GM21447 (cell line): ENCODE measurements at regions not wholly inside any gene's neighbourhood (a gene's known extent, or its start where the extent isn't known, plus 50 kb on each side); places are given as distances from the start of the nearest gene placed in this dataset.

Experiments used
- ATAC-seq: cut with Tn5 transposase; IDR thresholded peaks from one replicate; pipeline ENCODE4 v1.9.1; 2021; ENCODE audit not compliant: unreplicated experiment

DNA sequence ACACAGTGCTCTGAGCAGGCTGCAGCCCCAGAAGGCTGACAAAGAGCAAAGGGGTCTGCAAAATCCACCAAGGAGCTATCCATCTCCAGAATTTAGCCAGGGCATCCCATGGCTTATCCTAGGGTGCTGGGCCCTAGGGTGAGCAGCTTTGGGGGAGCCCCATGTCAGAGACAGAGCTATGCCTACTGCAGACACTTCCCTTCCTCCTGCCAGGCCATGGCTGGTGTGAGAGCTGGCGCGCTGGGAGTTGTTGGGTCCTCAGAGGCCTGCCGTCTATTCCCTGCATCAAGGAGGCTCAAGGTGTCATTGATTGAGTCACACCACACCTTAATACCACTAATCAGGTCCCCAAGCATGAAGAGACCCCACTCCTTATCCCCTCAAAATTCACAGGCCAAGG is 85.3 kb upstream of the TP53I11 start:
- no peak for ATAC-seq

DNA sequence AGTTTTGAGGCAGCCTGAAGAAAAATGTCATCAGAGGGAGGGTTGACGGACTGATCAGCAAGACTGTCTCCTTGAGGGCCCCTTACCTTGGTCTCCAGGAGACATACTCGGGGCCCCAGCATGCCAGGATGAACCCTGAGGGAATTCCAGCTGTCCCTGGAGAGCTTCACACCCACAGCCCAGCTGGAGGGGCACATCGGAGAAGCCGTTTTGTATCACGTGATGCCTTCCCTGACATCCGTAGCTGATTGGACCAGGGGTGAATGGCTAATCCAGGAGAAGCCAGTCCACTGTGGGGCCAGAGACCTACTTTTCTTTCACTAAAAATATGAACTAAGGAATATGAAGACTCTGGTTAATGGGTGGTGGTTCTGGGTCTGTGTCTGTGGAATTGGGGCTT is 86.0 kb upstream of the TP53I11 start:
- ATAC-seq = no peak

DNA sequence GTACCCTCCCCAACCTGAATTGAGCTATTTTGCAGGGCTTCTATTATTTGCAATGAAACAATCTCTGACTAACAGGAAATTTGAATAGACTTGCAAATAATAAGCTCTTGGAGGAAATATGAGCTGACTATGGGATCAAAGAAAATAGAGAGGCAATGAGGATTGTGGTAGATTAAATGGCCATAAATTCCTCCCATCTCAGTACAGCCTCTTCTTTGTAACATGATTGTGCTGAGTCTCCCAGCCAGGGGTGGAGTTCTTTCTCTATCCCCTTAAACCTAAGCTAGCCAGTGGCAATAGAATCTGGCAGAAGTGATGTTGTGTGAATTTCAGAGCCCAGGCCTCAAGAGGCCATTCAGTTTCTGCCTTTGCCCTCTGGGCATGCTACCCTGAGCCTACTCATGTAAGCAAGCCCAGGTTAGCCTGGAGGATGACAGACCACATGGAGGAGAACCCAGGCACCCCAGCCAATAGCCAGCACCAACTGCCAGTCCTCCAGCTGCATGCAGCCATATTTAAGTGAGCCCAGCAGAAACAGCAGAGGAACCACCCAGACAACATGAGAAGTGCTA is 86.8 kb upstream of the TP53I11 start:
- ATAC-seq = no peak

DNA sequence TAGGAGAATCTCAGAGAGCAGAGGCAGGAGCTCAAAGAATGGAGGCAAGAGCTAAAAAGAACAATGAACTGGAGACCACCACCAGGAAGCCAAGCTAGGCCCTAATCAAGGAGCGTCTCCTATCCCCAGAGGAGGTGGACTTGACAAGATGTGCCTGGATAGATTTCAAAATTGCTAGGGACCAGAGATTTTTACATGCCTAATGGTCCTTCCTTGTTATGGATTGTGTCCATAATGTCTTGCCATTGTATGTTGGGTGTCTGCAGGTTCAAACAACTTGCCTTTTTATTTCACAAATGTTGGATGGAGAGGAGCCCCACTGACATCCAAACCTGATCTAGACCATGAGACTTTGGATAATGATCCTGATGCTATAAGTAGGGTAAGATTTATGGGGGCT is 88.2 kb upstream of the TP53I11 start:
- no peak for ATAC-seq

DNA sequence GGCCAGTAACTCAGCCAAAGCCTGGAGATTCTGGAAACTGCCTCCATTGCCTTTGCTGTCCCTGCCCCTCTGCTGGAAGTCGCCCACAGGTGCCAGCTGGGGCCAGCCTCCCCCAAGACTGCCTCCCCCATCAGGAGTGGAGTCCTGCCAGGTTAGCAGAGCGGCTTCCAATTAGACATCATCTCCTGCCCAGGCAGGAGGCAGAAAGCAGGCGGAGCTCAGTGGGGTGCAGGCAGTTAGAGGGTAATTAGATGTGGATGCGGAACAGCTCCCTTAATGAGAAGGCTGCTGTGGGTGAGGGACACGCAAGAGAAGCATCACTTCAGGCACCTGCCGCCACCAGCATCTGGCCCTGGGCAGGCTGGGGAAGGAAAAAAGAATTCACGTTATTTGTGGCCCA is 90.9 kb upstream of the TP53I11 start:
- no peak for ATAC-seq

DNA sequence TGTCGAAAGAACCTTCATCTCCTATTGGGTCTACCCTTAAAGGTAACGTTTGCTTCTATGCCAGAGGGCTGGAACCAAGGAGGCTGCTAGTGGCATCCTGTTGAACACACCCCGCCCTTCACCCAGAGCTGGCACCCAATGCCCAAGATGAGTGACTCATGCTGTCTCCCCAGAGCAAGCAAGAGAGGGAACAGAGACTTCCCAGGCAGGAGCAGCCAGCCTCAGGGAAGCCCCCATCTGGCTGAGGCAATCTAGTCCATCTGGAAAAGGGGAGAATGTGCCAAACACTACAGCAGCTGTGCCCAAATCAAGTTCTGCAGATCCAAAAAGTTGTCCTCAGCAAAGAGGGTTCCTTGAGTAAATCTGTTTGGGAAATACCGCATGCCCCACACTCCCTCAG is 91.9 kb upstream of the TP53I11 start:
- no peak for ATAC-seq

DNA sequence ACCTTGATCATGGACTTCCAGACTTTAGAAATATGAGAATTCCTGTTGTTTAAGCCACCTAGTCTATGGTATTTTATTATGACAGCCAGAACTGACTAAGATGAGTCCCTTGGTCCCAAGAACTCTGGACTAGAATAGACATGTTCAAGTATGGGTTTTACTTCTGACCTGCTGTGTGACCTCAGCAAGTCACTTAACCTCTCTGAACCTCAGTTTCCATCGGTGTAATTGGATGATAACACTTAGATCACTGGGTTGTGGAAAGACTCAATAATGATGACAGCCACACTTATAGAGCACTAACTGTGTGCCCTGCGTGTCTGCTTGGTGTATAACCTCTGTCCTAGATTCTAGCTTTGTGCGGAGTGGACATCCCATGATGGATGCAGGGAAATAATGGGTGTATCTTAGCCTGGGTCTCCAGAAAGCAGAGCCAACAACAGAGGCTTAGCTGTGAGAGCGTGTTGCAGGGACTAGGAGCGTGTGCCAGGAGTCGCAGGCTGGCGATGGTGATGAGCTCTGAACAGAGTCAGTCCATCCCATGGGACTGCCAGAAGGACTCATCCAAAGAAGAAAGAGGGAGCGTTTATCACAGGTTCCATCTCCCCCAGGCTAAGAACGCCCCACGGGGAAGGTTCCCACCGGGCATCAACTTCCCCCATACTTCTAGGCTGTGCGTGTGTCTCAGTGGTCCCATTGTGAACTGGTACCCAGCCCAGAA is 93.2 kb upstream of the TP53I11 start:
- ATAC-seq = no peak

DNA sequence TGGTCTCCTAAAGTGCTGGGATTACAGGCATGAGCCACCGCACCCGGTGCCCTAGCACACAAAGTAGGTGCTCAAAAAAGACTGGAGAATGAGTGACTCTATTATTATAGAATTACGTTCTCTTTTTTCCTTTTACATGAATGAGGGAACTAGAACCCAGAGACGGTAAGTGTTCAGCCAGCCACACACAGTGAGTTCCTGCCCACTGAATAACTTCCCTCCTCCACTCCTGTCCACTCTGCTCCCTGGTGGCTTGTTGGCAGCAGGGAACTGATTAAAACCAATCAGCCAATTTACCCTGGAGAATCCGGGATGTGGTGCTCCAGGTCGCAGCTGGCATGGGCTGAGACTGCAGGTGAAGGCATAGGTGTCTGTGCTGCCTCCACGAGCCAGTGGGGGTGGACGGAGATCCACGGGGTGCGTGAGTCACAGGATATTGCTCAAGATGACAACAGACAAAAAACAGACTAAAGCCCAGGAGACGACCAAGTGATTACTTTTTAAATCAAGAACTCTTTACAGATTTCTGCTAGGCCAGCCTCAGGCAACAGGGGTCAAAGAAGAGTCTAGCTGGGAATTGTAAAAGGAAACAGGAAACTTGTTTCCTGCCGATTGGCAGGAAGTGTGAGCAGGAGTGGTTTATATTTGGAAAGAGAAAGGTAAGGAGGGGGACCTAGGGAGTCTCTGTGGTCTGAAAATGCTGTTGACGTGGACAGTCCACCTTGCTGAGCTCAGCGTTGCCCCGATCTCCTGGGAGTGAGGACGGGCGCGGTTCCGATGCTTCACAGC is 95.2 kb upstream of the TP53I11 start:
- ATAC-seq = no peak

DNA sequence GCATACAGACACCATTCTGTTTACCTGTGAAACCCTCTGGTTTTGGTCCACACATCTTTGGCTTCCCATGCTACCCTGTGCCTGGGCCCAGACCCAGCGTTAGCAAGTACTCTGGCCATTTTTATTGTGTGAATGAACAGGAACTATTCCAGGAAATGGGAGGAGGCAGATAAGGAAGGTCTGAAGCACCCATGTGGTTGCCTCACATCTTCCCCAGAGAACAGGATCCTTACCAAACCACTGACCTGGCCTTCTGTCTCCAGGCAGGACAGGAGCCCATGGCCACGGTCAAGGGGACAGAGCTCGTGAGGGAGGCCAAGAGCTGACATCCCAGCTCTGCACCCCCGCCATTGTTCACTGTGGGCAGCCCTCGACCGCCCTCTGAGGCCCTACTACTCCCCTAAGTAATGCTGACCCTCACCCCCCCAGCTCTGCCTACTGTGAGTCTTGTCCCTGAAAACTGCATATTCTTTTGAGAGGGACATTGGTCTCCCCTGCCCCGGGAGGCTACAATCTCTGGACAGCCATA is 97.7 kb upstream of the TP53I11 start:
- no peak for ATAC-seq

DNA sequence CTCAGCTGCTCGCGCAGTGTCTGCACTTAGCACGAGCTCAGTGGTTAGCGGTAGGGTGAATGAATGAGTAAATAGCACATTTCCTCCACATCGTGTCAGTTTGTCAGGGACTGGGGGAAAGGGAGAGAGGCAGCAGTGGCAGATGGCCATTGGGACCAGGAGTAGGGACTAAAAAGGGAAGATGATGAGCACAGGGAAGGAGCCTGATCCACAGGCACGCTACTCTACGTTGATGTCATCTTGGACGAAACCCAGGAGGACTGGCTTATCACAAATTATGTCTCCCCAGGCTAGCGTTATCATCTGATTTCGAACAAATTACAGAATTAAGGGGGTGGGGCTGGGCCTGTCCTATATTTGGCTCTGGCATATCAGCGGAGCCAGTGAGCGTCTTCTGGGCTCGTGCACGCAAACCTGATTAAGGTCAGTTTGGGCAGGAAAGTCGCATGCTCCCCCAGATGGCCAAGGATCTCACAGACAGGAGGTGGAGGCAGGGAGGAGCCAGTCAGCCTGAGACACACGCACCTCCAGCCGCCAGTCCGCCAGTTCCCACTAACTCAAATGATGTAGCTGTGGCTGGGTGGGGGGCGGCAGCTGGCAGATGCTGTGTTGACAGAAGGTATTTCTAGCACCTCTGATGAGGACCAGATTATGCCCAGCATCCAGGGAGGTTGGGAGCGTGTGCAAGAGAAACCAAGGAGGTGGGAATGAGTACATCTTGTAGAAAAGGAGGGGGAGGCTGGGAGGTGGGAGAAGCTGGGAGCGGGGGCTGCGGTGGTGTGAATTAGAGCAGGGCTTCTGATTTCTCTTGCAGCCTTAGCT is 97.4 kb upstream of the PRDM11 start:
- no peak for ATAC-seq

DNA sequence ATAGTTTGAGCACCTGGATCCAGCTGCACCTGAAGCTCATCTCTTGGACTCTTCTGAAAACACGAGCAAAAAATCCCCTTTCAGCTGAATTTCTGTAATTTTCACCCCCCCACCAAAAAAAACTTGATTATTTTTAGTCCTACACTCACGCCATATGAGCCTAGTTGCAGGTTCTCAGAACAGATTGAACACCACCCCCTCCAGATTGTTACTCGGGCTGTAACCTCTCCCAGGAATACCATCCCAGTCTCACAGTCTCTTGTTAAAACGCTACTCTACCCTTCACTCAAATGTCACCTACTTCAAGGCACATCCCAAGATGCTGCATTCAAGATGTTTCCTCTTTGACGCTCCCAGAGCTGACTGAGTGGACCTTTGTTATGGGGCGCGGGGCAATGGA is 96.3 kb upstream of the PRDM11 start:
- ATAC-seq = no peak

DNA sequence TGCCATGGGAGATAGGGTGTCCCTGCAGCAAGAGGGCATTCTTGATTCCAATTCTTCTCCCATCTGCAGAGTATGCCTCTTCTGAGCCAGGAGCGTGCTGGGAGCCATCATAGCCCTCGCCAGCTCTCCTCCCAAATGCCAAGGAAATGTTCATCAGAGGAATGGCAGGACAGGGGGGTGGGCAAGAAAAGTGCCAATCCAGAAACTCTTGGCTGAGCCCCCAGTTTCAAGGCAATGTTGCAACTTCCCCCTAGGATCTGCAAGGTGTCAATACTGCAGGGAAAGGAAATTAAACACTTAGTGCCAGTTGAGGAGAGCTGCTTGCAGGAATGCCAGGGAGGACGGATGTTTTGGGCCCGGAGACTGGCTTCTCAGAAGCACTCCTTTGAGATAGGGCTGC is 94.8 kb upstream of the PRDM11 start:
- no peak for ATAC-seq

DNA sequence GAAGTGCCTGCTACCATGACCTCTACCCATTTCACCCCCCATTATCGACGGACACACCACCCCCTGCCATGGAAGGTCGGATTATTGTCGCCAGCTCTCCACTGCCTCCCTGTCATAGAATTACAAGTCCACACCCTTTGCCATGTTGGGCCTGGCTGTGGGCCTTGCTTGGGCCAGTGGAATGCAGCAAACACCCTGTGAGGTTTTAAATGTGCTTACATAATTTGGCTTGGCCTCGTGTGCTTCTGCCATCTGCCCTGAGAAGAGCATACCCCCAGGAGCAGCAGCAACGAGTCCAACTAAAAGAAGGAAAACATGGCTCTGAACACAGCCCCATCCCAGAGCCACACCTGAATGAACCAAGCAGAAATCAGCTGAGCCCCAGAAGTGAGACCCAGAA is 94.1 kb upstream of the PRDM11 start:
- ATAC-seq = no peak

DNA sequence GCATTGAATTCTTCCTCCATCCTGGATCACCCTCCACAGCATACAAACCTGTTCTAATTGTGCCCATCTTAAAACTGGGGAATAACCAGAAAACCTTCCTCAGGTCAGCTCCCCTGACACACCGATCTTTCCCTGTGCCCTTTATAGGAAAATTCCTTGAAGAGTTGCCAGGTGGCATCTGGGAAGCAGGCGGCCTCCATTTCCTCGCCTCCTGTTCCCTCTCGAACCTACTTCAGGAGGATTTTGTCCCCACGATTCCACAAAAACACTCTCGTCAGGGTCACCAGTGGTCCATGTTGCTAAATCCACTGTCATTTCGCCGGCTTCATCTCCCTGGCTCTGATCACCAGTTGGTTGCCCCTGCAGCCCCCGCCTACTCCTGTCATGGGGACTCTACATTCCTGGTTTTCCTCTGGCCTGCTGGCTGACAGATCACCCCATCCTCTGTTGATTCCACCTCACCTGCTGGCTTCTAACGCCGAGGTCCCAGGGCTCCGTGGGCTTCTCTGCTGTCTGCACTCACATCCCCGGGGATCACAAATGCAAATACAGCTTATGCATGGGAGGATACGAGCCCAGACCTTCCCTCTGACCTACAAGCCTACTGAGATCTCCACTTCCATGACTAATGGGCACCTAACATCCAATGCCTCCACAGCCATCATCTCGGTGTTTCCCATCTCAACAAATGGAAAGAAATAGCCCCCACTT is 92.5 kb upstream of the PRDM11 start:
- ATAC-seq = no peak

DNA sequence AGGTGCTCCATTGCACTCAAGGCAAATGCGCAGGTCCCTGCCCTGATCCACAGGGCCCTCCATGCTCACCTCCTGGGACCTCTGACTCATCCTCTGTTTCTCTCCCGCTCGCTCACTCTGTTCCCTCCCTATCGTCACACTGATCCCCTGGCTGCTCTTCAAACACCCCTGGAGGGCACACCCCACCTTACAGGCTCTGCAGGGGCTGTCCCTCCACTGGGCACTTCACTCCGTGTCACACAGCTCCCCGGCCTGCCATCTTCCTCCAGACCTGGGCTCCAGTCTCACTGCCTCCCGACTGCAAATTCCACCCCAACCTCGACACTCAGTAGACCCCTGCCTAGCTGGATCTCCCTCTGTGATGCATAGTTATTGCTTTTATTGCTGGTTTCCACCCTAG is 91.5 kb upstream of the PRDM11 start:
- ATAC-seq = no peak

DNA sequence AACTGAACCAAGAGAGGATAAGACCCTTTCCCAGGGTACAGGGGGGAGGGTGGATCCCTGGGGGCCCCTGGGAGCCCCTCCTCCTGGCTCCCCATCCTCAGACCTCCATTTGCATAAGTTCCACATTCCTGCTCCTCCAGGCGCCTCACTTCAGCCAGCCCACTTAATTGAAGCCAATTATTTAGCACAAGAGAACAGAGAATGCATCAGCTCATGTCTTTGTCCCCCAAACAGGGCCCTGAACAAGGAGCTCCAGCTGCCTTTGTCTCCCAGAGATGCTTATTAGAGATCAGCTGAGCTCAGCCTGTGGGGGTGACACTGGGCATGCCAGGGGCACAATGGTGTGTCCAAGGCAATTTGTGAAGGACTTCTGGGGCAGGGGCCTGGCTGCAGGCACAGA is 89.9 kb upstream of the PRDM11 start:
- ATAC-seq = no peak

DNA sequence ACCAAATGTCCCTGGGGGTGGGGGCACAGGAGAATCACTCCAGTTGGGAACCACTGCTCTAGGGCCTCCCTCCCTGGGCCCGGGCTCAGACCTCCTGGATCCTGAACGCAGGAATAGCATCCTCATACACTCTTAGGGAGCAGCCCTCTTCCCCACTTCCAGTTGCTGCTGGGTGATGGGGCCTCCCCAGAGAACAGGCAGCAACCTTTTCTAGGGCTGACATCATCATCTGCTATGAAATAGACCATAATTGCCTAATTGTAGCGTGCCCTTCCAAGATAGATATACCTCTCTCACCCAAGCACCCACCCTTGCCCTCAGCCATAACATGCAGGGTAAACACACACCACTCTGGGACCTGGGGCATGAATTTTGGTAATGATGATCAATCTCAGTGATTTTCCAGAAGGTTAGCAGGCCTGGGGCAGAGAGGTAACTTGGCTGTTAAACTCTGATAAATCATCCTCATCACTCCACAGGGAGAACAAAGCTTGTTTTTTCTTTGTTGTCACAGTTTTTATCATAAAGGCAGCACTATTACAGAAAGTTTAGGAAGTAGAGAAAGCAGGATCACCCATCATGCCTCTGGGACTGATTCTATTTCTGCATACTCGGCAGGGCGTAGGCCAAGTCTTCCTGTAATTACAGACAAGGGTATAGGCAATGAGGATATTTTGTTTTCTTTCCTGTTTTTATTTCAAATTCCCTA is 88.3 kb upstream of the PRDM11 start:
- ATAC-seq = no peak

DNA sequence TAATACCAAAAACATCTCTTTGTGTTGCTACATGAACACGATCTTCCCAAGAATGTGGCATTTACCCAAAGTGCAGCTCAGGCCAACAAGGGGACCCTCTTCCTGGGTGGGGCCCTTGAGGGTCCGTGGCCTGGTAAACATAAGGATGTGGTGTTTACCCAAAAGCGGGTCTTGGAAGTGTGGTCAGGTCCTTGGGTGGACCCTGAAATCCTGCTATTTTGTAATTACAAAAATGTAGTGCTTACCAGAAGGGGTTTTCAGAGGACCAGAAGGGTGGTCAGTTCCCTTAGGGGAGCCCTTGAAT is 87.8 kb upstream of the PRDM11 start:
- ATAC-seq = no peak

DNA sequence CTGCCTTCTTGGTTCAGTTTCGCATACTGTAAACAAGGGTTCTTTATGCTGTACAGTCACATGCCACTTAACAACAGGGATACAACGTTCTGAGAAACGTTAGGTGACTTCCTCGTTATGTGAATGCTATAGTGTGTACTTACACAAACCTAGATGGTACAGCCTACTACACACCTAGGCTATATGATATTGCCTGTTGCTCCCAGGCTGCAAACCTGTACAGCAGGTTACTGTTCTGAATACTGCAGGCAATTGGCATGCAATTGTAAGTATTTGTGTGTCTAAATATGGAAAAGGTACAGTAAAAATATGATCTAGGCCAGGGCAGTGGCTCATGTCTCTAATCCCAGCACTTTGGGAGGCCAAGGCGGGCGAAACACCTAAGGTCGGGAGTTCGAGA is 85.7 kb upstream of the PRDM11 start:
- no peak for ATAC-seq

DNA sequence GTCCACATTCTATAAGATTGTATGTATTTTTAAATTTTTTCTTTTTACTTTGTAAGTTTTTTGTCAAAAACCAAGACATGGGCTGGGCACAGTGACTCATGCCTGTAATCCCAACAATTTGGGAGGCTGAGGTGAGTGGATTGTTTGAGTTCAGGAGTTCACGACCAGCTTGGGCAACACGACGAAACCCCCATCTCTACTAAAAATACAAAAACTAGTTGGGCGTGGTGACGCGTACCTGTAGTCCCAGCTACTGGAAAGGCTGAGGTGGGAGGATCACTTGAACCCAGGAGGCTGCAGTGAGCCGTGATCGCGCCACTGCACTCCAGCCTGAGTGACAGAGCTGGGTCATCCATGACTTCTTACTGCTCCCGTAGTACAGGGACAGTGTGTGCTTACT is 84.8 kb upstream of the PRDM11 start:
- no peak for ATAC-seq
